ENCODE measurements at regions not wholly inside any gene's neighbourhood (a gene's known extent, or its start where the extent isn't known, plus 50 kb on each side); places are given as distances from the start of the nearest gene placed in this dataset.
"Not testable (repeated sequence)": the region's sequence is repeated elsewhere in the genome, so short reads cannot be mapped to it uniquely, and the experiment has no call there.

DNA sequence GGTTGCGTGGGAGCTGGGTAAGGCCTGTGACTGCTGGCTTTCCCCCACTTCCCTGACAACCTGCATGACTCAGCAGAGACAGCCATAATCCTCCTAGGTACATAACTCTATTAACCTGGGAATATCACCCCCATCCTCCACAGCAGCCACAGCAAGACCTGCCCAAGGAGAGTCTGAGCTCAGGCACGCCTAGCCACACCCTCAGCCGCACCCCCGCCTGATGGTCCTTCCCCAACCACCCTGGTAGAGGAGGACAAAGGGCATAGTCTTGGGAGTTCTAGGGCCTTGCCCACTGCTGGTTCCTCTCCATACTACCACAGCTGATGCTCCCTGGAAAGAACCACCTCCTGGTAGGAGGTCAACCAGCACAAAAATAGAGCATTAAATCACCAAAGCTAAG is 965.4 kb downstream of the TSN start:
- DNase-seq (ENCODE audit: low spot score), result not testable (repeated sequence)

DNA sequence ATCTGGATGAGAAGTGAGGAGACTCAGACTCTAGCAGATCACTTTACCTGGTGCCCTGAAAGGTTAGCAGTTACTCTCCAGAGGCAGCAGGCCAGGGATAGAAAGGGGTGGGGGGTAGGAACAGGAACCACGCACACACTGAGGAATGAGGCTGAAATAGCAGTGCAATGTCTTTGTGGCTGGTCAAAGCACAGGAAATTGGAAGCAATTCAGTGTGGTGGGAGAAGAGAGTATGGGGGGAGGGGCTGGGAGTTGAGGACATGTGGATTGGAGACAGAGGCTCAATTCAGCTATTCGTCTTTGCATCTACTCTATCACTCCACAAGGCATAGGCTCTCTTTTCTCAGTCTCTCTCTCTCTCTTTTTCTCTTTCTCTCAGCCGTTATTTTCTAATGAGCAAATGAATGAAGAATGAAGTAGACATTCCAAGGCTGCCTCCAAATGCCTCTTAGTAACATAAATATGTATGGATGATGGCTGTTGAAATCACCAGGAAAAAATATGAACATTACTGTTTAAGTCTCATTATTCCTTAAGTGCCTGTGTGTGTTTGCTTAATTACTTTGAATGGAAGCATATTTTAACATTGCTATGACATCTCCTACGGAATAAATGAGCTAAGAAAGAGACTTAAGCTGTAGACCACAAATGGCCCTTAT is 979.4 kb downstream of the TSN start:
- no peak for DNase-seq (ENCODE audit: low spot score)

GRCh38 chr2:122736279-122736678 is 980.8 kb downstream of the TSN start:
- DNase-seq (ENCODE audit: low spot score), result no peak

DNA sequence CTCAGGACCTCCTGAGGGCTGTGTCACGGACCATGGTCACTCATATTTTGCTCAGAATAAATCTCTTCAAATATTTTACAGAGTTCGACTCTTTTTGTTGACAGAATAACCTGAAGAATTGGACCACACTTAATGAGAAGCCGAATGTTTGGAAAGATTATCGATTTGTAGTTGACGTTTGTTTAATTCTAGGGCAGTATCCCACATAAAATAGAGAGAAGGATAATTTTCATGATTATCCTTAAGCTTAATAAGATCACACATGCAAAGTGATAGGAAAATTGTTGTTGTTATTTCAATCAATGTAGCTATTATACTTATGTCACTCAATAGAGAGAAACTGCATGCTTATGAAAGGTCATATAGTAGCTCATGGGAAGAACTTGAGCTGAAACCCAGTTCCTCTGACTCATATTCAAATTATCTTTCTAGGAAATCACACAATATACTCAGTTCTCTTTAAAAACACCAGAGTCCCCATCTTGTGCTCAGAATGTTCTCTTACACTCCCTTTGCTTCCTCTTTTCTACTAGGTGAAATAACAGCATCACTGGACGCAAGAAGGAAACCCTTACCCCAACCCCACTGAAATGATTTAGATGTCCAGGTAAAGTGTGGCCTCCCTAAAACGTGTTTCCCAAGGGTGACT is 982.1 kb downstream of the TSN start:
- DNase-seq (ENCODE audit: low spot score), result no peak

DNA sequence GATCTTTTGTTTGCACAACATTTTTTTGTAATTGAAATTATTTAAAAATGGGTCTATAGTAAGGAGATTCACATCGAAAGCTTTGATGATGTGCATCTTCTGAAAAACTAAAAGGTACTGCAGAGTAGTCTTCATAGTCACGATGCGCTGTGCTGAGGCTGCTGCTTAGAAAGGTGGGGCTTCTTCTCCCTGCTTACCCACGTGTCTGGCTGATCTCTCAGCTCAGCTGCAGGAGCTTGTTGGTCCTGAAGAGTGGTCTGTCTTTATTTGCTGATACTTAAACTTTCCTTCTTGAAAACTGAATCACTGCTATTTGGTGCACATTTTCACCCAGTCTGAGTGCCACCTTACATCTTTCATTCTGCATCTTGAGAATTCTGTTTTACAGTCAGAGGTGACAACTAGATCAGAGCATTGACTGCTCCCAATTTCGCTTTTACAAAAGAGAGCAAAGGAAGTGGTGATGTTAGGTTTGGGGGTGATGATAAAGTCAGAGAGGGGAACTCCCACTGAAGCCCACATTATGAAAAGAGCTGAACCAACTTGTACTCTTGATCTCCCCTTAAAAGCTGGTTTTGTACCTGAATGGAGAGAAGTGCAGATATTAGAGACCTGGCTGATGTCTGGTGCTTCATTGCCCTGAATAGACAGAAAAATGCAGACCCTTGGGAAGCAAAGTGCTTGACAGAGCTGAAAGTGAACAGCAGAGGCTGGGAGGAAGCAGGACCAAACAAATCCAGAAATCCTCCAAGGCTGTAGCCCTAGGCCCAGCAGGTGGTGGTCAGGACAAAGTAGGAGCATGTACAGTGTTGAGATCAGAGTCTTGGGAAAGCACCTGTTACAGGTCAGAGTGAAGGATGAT is 984.5 kb downstream of the TSN start:
- DNase-seq (ENCODE audit: low spot score), result no peak

- DNase-seq (ENCODE audit: low spot score), result no peak
Measured at GRCh38 chr2:122740594-122740948, 985.1 kb downstream of the TSN start.

GRCh38 chr2:122741403-122741802 is 986.0 kb downstream of the TSN start:
- no peak for DNase-seq (ENCODE audit: low spot score)

GRCh38 chr2:122743021-122743675 is 987.7 kb downstream of the TSN start:
- no peak for DNase-seq (ENCODE audit: low spot score)

DNA sequence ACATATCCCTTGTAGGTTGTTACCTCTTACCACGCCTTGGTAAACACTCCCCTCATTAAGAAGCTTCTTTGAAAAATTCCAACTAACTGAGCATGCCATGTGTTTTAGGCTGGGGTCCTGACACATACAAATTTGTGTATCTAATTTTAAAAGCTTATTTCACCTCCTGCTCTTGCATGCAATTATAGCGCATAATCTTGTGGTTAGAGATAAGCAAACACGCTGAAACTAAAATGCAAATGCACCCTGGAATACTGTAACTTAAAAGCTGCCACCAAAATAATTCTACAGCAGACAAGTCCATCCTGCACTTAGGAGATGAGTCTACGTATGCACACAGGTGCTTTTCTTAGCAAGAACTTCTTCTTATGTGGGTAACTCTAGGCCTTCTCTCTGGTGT is 990.2 kb downstream of the TSN start:
- no peak for DNase-seq (ENCODE audit: low spot score)

DNA sequence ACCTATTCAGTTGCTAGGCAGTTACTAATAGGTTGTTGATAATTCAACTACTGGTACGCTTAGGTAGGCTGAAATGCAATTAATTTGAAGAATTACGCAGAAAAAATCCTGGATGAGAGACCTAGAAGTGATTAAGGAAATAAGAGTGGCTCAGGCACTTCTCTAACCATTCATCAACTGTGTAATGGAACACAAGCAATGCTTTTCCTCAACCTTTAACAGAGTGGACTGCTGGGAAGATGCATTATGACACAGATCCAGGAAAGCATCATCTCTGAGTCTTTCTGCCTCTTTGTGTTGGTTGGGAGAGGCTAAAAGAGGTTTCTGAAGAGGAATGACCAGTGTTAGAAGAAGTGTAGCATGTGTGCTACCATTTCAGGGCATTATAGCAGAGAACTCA is 992.2 kb downstream of the TSN start:
- DNase-seq (ENCODE audit: low spot score), result no peak

DNA sequence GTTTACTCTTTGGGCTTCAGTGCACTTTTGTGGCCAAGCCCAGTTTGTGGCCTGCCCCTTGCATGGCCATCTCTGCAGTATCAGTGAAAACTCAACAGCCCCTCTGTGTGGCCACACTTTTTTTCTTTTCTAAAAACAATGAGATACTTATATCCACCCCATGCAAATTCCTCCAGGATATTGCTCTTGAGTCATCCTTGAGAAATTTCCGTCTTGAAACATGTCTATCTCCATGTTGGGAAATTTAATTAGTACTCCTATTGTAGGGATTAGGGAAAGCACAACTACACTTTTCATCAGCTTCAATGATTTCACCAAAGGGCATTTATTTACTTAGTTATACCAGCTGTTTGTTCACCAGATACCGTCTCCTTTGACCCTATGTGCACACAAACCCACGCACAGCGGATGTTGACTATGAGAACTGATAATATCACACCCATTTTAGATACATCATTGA is 993.1 kb downstream of the TSN start:
- DNase-seq (ENCODE audit: low spot score), result no peak

DNA sequence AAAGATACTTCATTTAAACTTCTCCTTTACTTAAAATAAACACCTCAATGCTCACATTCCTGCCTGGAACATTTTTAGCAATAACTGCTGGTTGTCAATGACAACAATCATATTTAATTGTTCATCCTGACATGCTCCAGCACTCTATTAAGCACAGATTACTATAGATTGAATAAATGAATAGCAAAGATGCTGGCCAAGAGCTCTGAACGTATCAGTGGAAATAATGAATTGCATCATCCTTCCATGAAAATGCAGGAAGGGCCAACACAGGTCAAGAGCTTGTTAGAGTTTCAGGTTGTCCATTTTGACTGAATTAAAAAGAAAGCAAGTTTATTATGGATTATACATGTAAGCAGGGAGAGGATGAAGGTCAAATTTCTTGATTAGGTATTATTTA is 994.0 kb downstream of the TSN start:
- no peak for DNase-seq (ENCODE audit: low spot score)

DNA sequence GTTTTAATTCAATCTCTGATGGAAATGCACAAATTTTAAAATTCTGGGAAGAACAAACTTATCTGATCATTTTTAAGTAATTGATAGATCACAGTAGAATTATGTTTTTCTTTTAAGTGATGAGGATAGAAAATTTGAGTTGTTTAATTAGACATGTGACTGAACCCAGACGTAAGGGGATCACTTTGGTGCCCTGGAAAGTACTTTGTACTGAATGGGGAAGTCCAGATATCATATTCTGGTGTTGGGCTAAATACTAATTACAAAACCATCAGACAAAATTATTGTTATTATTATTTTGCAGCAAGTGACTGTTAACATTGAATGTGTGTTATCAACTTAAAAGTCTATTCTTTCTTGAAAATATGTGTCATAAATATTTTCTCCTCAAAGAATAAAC is 994.6 kb downstream of the TSN start:
- no peak for DNase-seq (ENCODE audit: low spot score)

GRCh38 chr2:122750808-122751207 is 995.4 kb downstream of the TSN start:
- DNase-seq (ENCODE audit: low spot score), result no peak

DNA sequence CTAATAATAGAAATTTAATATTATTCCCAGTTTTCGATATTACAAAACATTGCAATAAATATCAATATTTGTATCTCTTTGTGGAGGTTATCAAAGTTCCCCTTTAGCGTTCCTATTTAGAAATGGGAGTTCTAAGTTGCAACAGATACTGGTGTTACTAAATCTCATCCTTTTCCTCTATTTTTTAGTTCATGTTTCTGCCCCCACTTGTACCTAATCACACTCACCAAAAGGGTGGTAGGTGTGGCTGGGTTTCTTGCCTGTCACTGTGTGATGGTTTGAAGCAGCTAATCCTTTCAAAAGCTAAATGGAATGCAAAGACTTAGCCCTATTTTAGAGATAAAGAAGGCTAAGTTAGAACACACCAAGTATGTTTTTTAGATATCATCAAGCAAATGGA is 997.9 kb downstream of the TSN start:
- DNase-seq (ENCODE audit: low spot score), result no peak

- no peak for DNase-seq (ENCODE audit: low spot score)
Measured at GRCh38 chr2:122754561-122754960, 999.1 kb downstream of the TSN start.

- DNase-seq (ENCODE audit: low spot score), result no peak
Measured at GRCh38 chr2:122755281-122755780, 999.9 kb downstream of the TSN start.

GRCh38 chr2:122758967-122759366 is 1003.5 kb downstream of the TSN start:
- no peak for DNase-seq (ENCODE audit: low spot score)

DNA sequence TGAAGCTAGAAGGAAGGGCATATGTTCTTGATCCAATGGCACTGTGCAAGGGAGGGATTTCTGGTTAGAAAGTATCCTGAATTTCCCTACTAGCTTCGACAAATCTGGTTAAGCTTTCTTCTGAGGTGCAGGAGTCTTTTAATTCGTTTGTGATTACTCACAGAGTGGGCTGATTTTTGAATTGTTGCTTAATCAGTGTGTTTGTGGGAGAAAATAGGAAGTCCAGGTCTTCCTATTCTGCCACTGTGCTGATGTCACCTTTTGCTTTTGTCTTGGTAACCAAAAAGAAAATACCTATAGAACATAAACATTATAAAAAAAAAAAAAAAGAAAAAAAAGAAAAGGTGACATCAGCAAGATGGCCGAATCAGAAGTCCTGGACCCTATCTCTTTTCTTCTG is 1008.6 kb downstream of the TSN start:
- no peak for DNase-seq (ENCODE audit: low spot score)

GRCh38 chr2:122780251-122780650 is 1024.8 kb downstream of the TSN start:
- no peak for DNase-seq (ENCODE audit: low spot score)

DNA sequence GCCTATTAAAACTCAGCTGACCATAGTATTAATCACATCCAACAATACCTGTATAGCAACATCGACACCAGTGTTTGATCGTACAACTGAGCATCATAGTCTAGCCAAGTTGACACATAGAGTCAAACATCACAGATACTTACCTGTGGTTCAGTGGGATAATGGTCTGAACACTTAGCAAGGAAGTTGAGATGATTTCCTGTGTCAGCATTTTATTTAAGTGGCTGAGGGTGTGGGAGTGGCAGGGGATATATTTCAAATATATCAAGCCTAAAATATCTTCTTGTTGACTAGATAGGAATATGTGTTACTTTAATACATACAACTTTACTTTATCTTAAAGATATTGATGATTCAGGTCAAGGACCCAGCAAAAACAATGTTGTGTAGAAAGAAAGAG is 1038.6 kb downstream of the TSN start:
- DNase-seq (ENCODE audit: low spot score), result no peak

- DNase-seq (ENCODE audit: low spot score), result no peak
Measured at GRCh38 chr2:122795763-122796162, 1040.3 kb downstream of the TSN start.
